IMR-90 (cell line): ENCODE measurements at regions not wholly inside any gene's neighbourhood (a gene's known extent, or its start where the extent isn't known, plus 50 kb on each side); places are given as distances from the start of the nearest gene placed in this dataset.

Experiments
- ATAC-seq: fragments of 200-7000 bp; cut with Tn5 transposase; 2 replicates; pipeline ENCODE4 v1.9.1; 2020; ENCODE audit warnings: low read depth, mild to moderate bottlenecking, moderate library complexity
- BruUV-seq: library from RNA; stranded (reverse); fragments of 400-500 nt; replicated peaks from 2 replicates; lab custom pipeline; 2021; lab: Mats Ljungman, UMichigan
- CTCF ChIA-PET: fragments of 300-600 bp; formaldehyde crosslinking; extraction: SDS; loops from one replicate; lab custom pipeline; 2021; ENCODE audit warnings: antibody characterized with exemption; lab: Yijun Ruan, JAX
- POLR2A ChIA-PET: fragments of 300-600 bp; sonication (Branson Sonifier 250); formaldehyde crosslinking; loops from one replicate; lab custom pipeline; 2022; ENCODE audit warnings: antibody characterized with exemption; ENCODE audit not compliant: unreplicated experiment; lab: Charles Lee
- DNase-seq: peaks from one replicate; pipeline ENCODE4 v3.0.0; 2013
- H2AFZ ChIP-seq: replicated peaks from 2 replicates; pipeline ENCODE3; 2013; ENCODE audit warnings: low read length, mild to moderate bottlenecking; ENCODE audit not compliant: poor library complexity
- H2AK5ac ChIP-seq: 2 replicates; pipeline ENCODE4 v1.6.1; 2013; ENCODE audit warnings: low read depth, low read length, inconsistent platforms
- H2AK9ac ChIP-seq: replicated peaks from 2 replicates; pipeline ENCODE3; 2013; ENCODE audit warnings: mild to moderate bottlenecking, low read depth, low read length, moderate library complexity; ENCODE audit not compliant: poor library complexity
- H2BK120ac ChIP-seq: 2 replicates; pipeline ENCODE4 v1.6.1; 2013; ENCODE audit warnings: low read depth, low read length, inconsistent platforms
- H2BK15ac ChIP-seq: 3 replicates; pipeline ENCODE4 v1.6.1; 2013; ENCODE audit warnings: low read depth, low read length, inconsistent platforms
- H2BK20ac ChIP-seq: 2 replicates; pipeline ENCODE4 v1.6.1; 2013; ENCODE audit warnings: low read depth, mild to moderate bottlenecking, inconsistent platforms, low read length, moderate library complexity
- H2BK5ac ChIP-seq: 2 replicates; pipeline ENCODE4 v1.6.1; 2013; ENCODE audit warnings: mild to moderate bottlenecking, low read depth, low read length, inconsistent platforms; ENCODE audit not compliant: poor library complexity, severe bottlenecking
- H3K14ac ChIP-seq: replicated peaks from 2 replicates; pipeline ENCODE4 v1.6.1; 2013; ENCODE audit warnings: low read depth, low read length, inconsistent platforms
- H3K18ac ChIP-seq: 2 replicates; pipeline ENCODE4 v1.6.1; 2013; ENCODE audit warnings: low read depth, low read length, control low read depth
- H3K23ac ChIP-seq: 2 replicates; pipeline ENCODE4 v1.6.1; 2013; ENCODE audit warnings: low read depth, low read length, inconsistent platforms
- H3K27ac ChIP-seq: 2 replicates; pipeline ENCODE4 v1.5.1; 2013; ENCODE audit warnings: mild to moderate bottlenecking, control low read depth, low read length; ENCODE audit not compliant: insufficient read depth
- H3K27me3 ChIP-seq: 2 replicates; pipeline ENCODE4 v1.6.1; 2013; ENCODE audit warnings: low read length; ENCODE audit not compliant: control insufficient read depth, insufficient read depth
- H3K36me3 ChIP-seq: 2 replicates; pipeline ENCODE4 v1.6.1; 2013; ENCODE audit warnings: low read length, mixed read lengths; ENCODE audit not compliant: control insufficient read depth, insufficient read depth
- H3K4ac ChIP-seq: 2 replicates; pipeline ENCODE4 v1.6.1; 2013; ENCODE audit warnings: low read depth, low read length, inconsistent platforms
- H3K4me1 ChIP-seq: 2 replicates; pipeline ENCODE4 v1.6.1; 2013; ENCODE audit warnings: low read length, mixed read lengths; ENCODE audit not compliant: control insufficient read depth, insufficient read depth
- H3K4me2 ChIP-seq: 2 replicates; pipeline ENCODE4 v1.6.1; 2013; ENCODE audit warnings: low read depth, mild to moderate bottlenecking, control low read depth, low read length, moderate library complexity
- H3K4me3 ChIP-seq: 2 replicates; pipeline ENCODE4 v1.5.1; 2013; ENCODE audit warnings: low read depth, mild to moderate bottlenecking, control low read depth, low read length, moderate library complexity; ENCODE audit not compliant: insufficient read depth
- H3K56ac ChIP-seq: 2 replicates; pipeline ENCODE4 v1.6.1; 2013; ENCODE audit warnings: low read length, inconsistent platforms; ENCODE audit not compliant: insufficient read depth; ENCODE audit errors: extremely low read depth
- H3K79me1 ChIP-seq, 2 experiments: 2 replicates each; pipeline ENCODE4 v1.6.1; 2013; ENCODE audit warnings: low read length in 2 of 2, inconsistent platforms in 1 of 2, low read depth in 1 of 2
- H3K9ac ChIP-seq: 2 replicates; pipeline ENCODE4 v1.6.1; 2013; ENCODE audit warnings: low read depth, low read length, control low read depth
- H3K9me1 ChIP-seq: 2 replicates; pipeline ENCODE4 v1.6.1; 2013; ENCODE audit warnings: low read length, inconsistent platforms; ENCODE audit not compliant: insufficient read depth
- H3K9me3 ChIP-seq: 2 replicates; pipeline ENCODE4 v1.6.1; 2013; ENCODE audit warnings: low read length; ENCODE audit not compliant: control insufficient read depth, insufficient read depth
- H4K20me1 ChIP-seq: 2 replicates; pipeline ENCODE4 v1.6.1; 2013; ENCODE audit warnings: low read length, inconsistent platforms; ENCODE audit not compliant: insufficient read depth
- H4K5ac ChIP-seq: 2 replicates; pipeline ENCODE4 v1.6.1; 2013; ENCODE audit warnings: mild to moderate bottlenecking, low read depth, low read length, control low read depth
- H4K8ac ChIP-seq, 2 experiments: 2 replicates each; pipeline ENCODE4 v1.6.1; 2013; ENCODE audit warnings: low read depth in 2 of 2, low read length in 2 of 2, control low read depth in 1 of 2, inconsistent platforms in 1 of 2
- H4K91ac ChIP-seq: 2 replicates; pipeline ENCODE4 v1.6.1; 2013; ENCODE audit warnings: low read depth, low read length, inconsistent platforms; ENCODE audit not compliant: insufficient read depth
- BHLHE40 ChIP-seq: fragments of 150-350 bp; IDR thresholded peaks from 2 replicates; pipeline ENCODE4 v1.6.1; 2016; ENCODE audit warnings: mild to moderate bottlenecking, low read depth, low read length
- CHD1 ChIP-seq: IDR thresholded peaks from 2 replicates; pipeline ENCODE4 v1.6.1; 2012; ENCODE audit warnings: low read depth, low read length, improper control_type of control experiment
- ELK1 ChIP-seq: fragments of 150-350 bp; IDR thresholded peaks from 2 replicates; pipeline ENCODE4 v1.6.1; 2016; ENCODE audit warnings: low read depth, mild to moderate bottlenecking, low read length, moderate library complexity, borderline replicate concordance
- FOS ChIP-seq: fragments of 150-350 bp; IDR thresholded peaks from 2 replicates; pipeline ENCODE4 v1.6.1; 2016; ENCODE audit warnings: low read depth, low read length
- MAFK ChIP-seq: IDR thresholded peaks from 2 replicates; pipeline ENCODE4 v1.6.1; 2012; ENCODE audit warnings: low read depth, low read length, improper control_type of control experiment
- MAZ ChIP-seq: IDR thresholded peaks from 2 replicates; pipeline ENCODE4 v1.6.1; 2012; ENCODE audit warnings: low read depth, mild to moderate bottlenecking, low read length, improper control_type of control experiment, moderate library complexity, borderline replicate concordance
- MXI1 ChIP-seq: IDR thresholded peaks from 2 replicates; pipeline ENCODE4 v1.6.1; 2012; ENCODE audit warnings: low read depth, mild to moderate bottlenecking, low read length, moderate library complexity, borderline replicate concordance
- NFE2L2 ChIP-seq: fragments of 150-350 bp; IDR thresholded peaks from 2 replicates; pipeline ENCODE4 v1.6.1; 2016; ENCODE audit warnings: low read depth, mild to moderate bottlenecking, low read length
- POLR2A ChIP-seq: IDR thresholded peaks from 2 replicates; pipeline ENCODE4 v1.6.1; 2012; ENCODE audit warnings: mild to moderate bottlenecking, low read depth, low read length
- RAD21 ChIP-seq: IDR thresholded peaks from 2 replicates; pipeline ENCODE4 v1.6.1; 2012; ENCODE audit warnings: low read length, improper control_type of control experiment
- RFX5 ChIP-seq: IDR thresholded peaks from 2 replicates; pipeline ENCODE4 v1.8.0; 2012; ENCODE audit warnings: low read depth, mild to moderate bottlenecking, low read length, moderate library complexity
- SMC3 ChIP-seq: fragments of 150-350 bp; IDR thresholded peaks from 2 replicates; pipeline ENCODE4 v1.6.1; 2016; ENCODE audit warnings: low read depth, mild to moderate bottlenecking, antibody characterized with exemption, low read length, moderate library complexity
- USF2 ChIP-seq: fragments of 150-350 bp; IDR thresholded peaks from 2 replicates; pipeline ENCODE4 v1.6.1; 2017; ENCODE audit warnings: mild to moderate bottlenecking, antibody characterized with exemption, low read length, low read depth
- WGBS, 2 experiments: methylation state at CpG; one replicate each; pipeline versions ENCODE4 v1.1.5 to v1.1.7; 2013; ENCODE audit warnings: missing lambda C conversion rate in 2 of 2; ENCODE audit not compliant: insufficient read length in 1 of 2; ENCODE audit errors: extremely low coverage in 2 of 2; 5-methylcytosine and 5-hydroxymethylcytosine counted together
- dilution Hi-C: fragments of 300-500 bp; cut with HindIII; formaldehyde crosslinking; loops from one replicate; pipeline ENCODE4 v1.14.3; 2018; ENCODE audit warnings: low sequenced_read_pairs; ENCODE audit not compliant: unreplicated experiment
- in situ Hi-C: fragments of 300-500 bp; cut with MboI; formaldehyde crosslinking; loops from 3 replicates; pipeline ENCODE4 v1.14.3; 2019; ENCODE audit warnings: low sequenced_read_pairs, inconsistent platforms, mixed read lengths
- intact Hi-C: fragments of 100-400 bp; cut with micrococcal nuclease; formaldehyde crosslinking; loops from 2 replicates; pipeline ENCODE4 v1.10.0; 2022

- no peak overlapping the region for H2BK120ac ChIP-seq
- H3K79me1 ChIP-seq = no peaks in the 10 kb centered on the region
- TF ChIP-seq NFE2L2 (no peak), ELK1 (no peak), RAD21 (no peak), SMC3 (no peak), FOS (no peak), POLR2A (no peak), MAFK (no peak), RFX5 (no peak), MXI1 (no peak), CHD1 (no peak), BHLHE40 (no peak), USF2 (no peak), MAZ (no peak)
- DNase-seq = no peak
- no peak overlapping the region for H2AFZ ChIP-seq
- no TSS peak for BruUV-seq
- no peak overlapping the region for H3K14ac ChIP-seq
- no peak overlapping the region for H2BK5ac ChIP-seq
- H3K4me1 ChIP-seq = no peaks in the 10 kb centered on the region
- H4K91ac ChIP-seq = no peak overlapping the region
- no peak overlapping the region for H2AK5ac ChIP-seq
- no peak overlapping the region for H3K27ac ChIP-seq
- no peak overlapping the region for H3K4ac ChIP-seq
- in situ Hi-C loops (no loop called here), dilution Hi-C loops (no loop called here), intact Hi-C loops (no loop called here)
- H3K36me3 ChIP-seq = no peaks in the 10 kb centered on the region
- no peaks in the 10 kb centered on the region for H3K9me3 ChIP-seq
- no peak overlapping the region for H3K4me2 ChIP-seq
- no peak overlapping the region for H3K56ac ChIP-seq
- no peak overlapping the region for H3K4me3 ChIP-seq
- no peaks in the 10 kb centered on the region for H3K27me3 ChIP-seq
- no peak overlapping the region for H3K23ac ChIP-seq
- H2AK9ac ChIP-seq = no peak overlapping the region
- ATAC-seq = no peak
- no peaks in the 10 kb centered on the region for H4K20me1 ChIP-seq
- H3K9ac ChIP-seq = no peak overlapping the region
- ChIA-PET CTCF (no interaction called here), POLR2A (no interaction called here)
- H2BK15ac ChIP-seq = no peak overlapping the region
- no peak overlapping the region for H4K8ac ChIP-seq
- no CpG with 5 or more reads among the region's 2 CpGs for WGBS, 2 experiments
- no peak overlapping the region for H4K5ac ChIP-seq
- H3K18ac ChIP-seq = no peak overlapping the region
- H2BK20ac ChIP-seq = no peak overlapping the region
- no peaks in the 10 kb centered on the region for H3K9me1 ChIP-seq
These were observed 275.6 kb downstream of the PIK3C3 start for GRCh38 chr18:42230636-42231035.
